K562 (cell line): ENCODE measurements at regions not wholly inside any gene's neighbourhood (a gene's known extent, or its start where the extent isn't known, plus 50 kb on each side); places are given as distances from the start of the nearest gene placed in this dataset.

Experiments
- AFF4 ChIP-seq: sonication (generic); formaldehyde crosslinking; IDR thresholded peaks from 2 replicates; pipeline ENCODE4 v1.8.0; 2023; ENCODE audit warnings: mild to moderate bottlenecking, missing genetic modification reagents
- CREB3L1 ChIP-seq: fragments of 450-650 bp; IDR thresholded peaks from 2 replicates; pipeline ENCODE4 v1.6.1; 2014; ENCODE audit warnings: low read depth, mild to moderate bottlenecking, moderate library complexity, borderline replicate concordance
- CSDE1 ChIP-seq, 2 experiments: fragments of 450-650 bp; IDR thresholded peaks; 2 replicates each; pipeline ENCODE4 v1.6.1; 2016; ENCODE audit warnings: mild to moderate bottlenecking in 1 of 2
- HEY1 ChIP-seq: fragments of 250-450 bp; sonication (Bioruptor Pico); IDR thresholded peaks from 2 replicates; pipeline ENCODE4 v1.5.0; 2020; ENCODE audit warnings: mild to moderate bottlenecking, moderate library complexity, borderline replicate concordance
- MAX ChIP-seq: sonication (generic); formaldehyde crosslinking; IDR thresholded peaks from 2 replicates; pipeline ENCODE4 v1.9.0; 2022; ENCODE audit warnings: mild to moderate bottlenecking, missing genetic modification reagents
- PKNOX1 ChIP-seq: fragments of 450-650 bp; IDR thresholded peaks from 2 replicates; pipeline ENCODE4 v1.6.1; 2016
- PRMT5 ChIP-seq: sonication (generic); formaldehyde crosslinking; IDR thresholded peaks from 2 replicates; pipeline ENCODE4 v1.5.0; 2020; ENCODE audit warnings: missing genetic modification reagents
- SNIP1 ChIP-seq: fragments of 450-650 bp; IDR thresholded peaks from 2 replicates; pipeline ENCODE4 v1.7.1; 2017; ENCODE audit warnings: low read depth, mild to moderate bottlenecking
- TCF3 ChIP-seq: sonication (generic); formaldehyde crosslinking; IDR thresholded peaks from 2 replicates; pipeline ENCODE4 v1.4.0; 2020; ENCODE audit warnings: mild to moderate bottlenecking, missing genetic modification reagents
- TOE1 ChIP-seq, 2 experiments: fragments of 450-650 bp in 1 of 2; sonication (generic) in 1 of 2; formaldehyde crosslinking in 1 of 2; IDR thresholded peaks; 2 replicates each; pipeline versions ENCODE4 v1.7.1 to v1.8.0; 2016 to 2022; ENCODE audit warnings: borderline replicate concordance in 2 of 2, mild to moderate bottlenecking in 2 of 2, antibody characterized with exemption in 1 of 2, inconsistent platforms in 1 of 2, low read depth in 1 of 2, missing genetic modification reagents in 1 of 2, moderate library complexity in 1 of 2
- ZBTB2 ChIP-seq: fragments of 450-650 bp; IDR thresholded peaks from 2 replicates; pipeline ENCODE4 v1.6.1; 2016; ENCODE audit warnings: antibody characterized with exemption

GRCh38 chr6:27836783-27837624, 75.2 kb downstream of the OR2B2 start (continued):
- 0 out of 2 replicates have a peak, but pooled peaks have one; percentile 27 for TF ChIP-seq HEY1 (CRISPR knock-in tag)
- TF ChIP-seq PRMT5 (CRISPR knock-in tag): no peak
- no peak; the same call in none of the 2 replicates for TF ChIP-seq CREB3L1
- TF ChIP-seq AFF4 (CRISPR knock-in tag): no peak; the same call in 1 of the 2 replicates
- TF ChIP-seq MAX (CRISPR knock-in tag): peak; percentile 4; the same call in 1 of the 2 replicates
- peak in 1 of 2 experiments; percentile 23; a peak in 2 of 4 replicates for TF ChIP-seq CSDE1 (IDR thresholded peaks at IDR 0.05)
- TF ChIP-seq SNIP1: no peak
- TF ChIP-seq PKNOX1: peak; percentile 63; the same call in 1 of the 2 replicates
- peak; percentile 51; the same call in 1 of the 2 replicates for TF ChIP-seq TOE1 (IDR thresholded peaks at IDR 0.05; ENCODE audit: borderline replicate concordance)
- peak; percentile 76; the same call in 1 of the 2 replicates for TF ChIP-seq TOE1 (CRISPR knock-in tag; IDR thresholded peaks at IDR 0.05; ENCODE audit: borderline replicate concordance, low read depth)
- peak; percentile 66 for TF ChIP-seq TCF3
- TF ChIP-seq ZBTB2: peak; percentile 76
